BJ (cell line): ENCODE measurements at regions not wholly inside any gene's neighbourhood (a gene's known extent, or its start where the extent isn't known, plus 50 kb on each side); places are given as distances from the start of the nearest gene placed in this dataset.

Source experiments
- CTCF ChIA-PET: fragments of 350-600 bp; formaldehyde crosslinking; extraction: SDS; loops from one replicate; lab custom pipeline; 2021; ENCODE audit warnings: antibody characterized with exemption, inconsistent platforms; lab: Yijun Ruan, JAX
- POLR2A ChIA-PET: fragments of 300-600 bp; sonication (Branson Sonifier 250); formaldehyde crosslinking; extraction: SDS; loops from one replicate; lab custom pipeline; 2021; ENCODE audit warnings: antibody characterized with exemption; lab: Charles Lee
- DNase-seq: peaks from one replicate; pipeline ENCODE4 v3.0.0-alpha.2; 2011; ENCODE audit warnings: low read depth
- H3K27me3 ChIP-seq: 2 replicates; pipeline ENCODE4 v1.6.0; 2011; ENCODE audit warnings: low read length; ENCODE audit not compliant: control insufficient read depth, insufficient read depth
- H3K36me3 ChIP-seq: 2 replicates; pipeline ENCODE4 v1.5.1; 2011; ENCODE audit warnings: low read length; ENCODE audit not compliant: control insufficient read depth, insufficient read depth
- H3K4me3 ChIP-seq: 2 replicates; pipeline ENCODE4 v1.5.1; 2011; ENCODE audit warnings: low read depth, mild to moderate bottlenecking, control low read depth, low read length
- TF ChIP-seq, protein P1 (sequence below): IDR thresholded peaks from 2 replicates; pipeline ENCODE4 v1.5.1; 2011; ENCODE audit warnings: low read depth, mild to moderate bottlenecking, control low read depth, inconsistent platforms, low read length, moderate library complexity; ENCODE audit not compliant: insufficient read depth

DNA sequence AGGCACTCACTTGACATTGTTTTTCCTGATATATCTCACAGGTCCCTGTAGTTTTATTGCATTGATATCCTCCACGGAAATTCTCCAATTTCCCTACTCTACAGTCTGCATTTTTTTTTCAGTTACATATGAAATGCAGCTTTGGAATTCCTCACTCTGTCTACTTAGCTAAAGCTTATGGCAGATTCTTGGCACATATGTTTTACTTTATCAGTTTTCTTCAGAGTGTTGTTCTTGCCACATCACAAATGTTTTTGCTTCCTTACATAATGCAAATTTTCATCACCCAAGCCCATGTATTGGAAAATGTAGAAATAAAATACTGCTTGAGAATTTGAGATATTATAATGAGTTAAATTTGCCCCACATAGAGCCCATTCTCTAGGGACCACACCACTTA lies 1895.1 kb downstream of the MRPL39 start:
- H3K27me3 ChIP-seq: no peaks in the 10 kb centered on the region
- H3K4me3 ChIP-seq: no peak overlapping the region
- ChIA-PET POLR2A (no interaction called here), CTCF (no interaction called here)
- H3K36me3 ChIP-seq: no peaks in the 10 kb centered on the region
- TF ChIP-seq, protein P1, sequence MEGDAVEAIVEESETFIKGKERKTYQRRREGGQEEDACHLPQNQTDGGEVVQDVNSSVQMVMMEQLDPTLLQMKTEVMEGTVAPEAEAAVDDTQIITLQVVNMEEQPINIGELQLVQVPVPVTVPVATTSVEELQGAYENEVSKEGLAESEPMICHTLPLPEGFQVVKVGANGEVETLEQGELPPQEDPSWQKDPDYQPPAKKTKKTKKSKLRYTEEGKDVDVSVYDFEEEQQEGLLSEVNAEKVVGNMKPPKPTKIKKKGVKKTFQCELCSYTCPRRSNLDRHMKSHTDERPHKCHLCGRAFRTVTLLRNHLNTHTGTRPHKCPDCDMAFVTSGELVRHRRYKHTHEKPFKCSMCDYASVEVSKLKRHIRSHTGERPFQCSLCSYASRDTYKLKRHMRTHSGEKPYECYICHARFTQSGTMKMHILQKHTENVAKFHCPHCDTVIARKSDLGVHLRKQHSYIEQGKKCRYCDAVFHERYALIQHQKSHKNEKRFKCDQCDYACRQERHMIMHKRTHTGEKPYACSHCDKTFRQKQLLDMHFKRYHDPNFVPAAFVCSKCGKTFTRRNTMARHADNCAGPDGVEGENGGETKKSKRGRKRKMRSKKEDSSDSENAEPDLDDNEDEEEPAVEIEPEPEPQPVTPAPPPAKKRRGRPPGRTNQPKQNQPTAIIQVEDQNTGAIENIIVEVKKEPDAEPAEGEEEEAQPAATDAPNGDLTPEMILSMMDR: no peak
- DNase-seq: no peak

DNA sequence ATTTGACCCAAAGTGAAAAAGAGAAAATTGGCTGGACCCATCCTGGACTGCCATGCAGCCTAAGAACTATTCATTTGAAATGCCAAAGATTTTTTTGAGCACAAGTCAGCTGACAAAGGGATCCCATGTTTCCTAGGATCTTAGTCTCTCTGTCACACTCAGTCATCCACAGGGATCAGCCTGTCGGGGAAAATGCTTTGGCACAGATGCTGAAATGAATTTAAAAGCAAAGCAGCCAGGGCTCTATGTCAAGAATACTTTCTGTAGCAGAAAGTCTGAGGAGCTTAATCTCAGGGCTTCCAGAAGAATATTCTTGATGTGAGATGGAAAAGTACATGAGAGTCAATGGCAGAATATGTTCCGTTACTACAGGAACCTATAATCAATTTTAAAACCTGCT lies 1900.8 kb downstream of the MRPL39 start:
- no peak for DNase-seq
- TF ChIP-seq, protein P1: no peak
- Histone ChIP-seq H3K27me3 (no peaks in the 10 kb centered on the region), H3K36me3 (no peaks in the 10 kb centered on the region), H3K4me3 (no peak overlapping the region)
- CTCF ChIA-PET: no interaction called here
- POLR2A ChIA-PET: no interaction called here

DNA sequence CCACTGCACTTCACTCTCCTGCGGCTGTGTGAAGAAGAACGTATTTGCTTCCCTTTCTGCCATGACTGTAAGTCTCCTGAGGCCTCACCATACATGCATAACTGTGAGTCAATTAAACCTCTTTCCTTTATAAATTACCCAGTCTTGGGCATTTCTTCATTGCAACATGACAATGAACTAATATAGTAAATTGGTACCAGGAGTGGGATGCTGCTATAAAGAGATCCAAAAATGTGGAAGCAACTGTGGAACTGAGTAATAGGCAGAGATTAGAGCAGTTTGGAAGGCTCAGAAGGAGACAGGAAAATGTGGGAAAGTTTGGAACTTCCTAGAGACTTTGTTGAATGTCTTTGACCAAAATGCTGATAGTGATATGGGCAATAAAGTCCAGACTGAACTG lies 1907.9 kb downstream of the MRPL39 start:
- H3K27me3 ChIP-seq: no peaks in the 10 kb centered on the region
- ChIA-PET CTCF (no interaction called here), POLR2A (no interaction called here)
- H3K36me3 ChIP-seq: no peaks in the 10 kb centered on the region
- H3K4me3 ChIP-seq: no peak overlapping the region
- no peak for DNase-seq
- TF ChIP-seq, protein P1: no peak

DNA sequence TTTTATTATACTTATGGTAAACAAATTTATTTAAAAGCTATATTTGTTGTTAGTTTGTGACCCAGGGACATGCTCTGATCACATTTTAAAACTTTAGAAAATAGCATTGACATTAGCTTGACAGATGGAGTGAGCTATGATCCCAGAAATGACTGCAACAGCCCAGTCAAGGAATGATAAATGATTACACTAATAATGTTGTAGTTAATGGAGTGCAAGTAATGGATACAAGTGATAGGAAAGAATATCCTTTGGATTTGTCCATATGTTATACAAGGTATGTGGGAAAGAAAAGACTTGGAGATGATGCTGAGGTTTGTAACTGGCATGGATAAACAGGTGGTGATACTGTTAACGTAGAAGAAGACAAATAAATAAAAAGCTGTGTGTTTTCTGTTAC lies 1908.7 kb downstream of the MRPL39 start:
- no peak for DNase-seq
- TF ChIP-seq, protein P1: no peak
- no peaks in the 10 kb centered on the region for H3K36me3 ChIP-seq
- no peak overlapping the region for H3K4me3 ChIP-seq
- POLR2A ChIA-PET: no interaction called here
- no peaks in the 10 kb centered on the region for H3K27me3 ChIP-seq
- CTCF ChIA-PET: no interaction called here

- H3K4me3 ChIP-seq: no peak overlapping the region
- POLR2A ChIA-PET: no interaction called here
- CTCF ChIA-PET: no interaction called here
- TF ChIP-seq, protein P1: no peak
- DNase-seq: no peak
- H3K27me3 ChIP-seq: no peaks in the 10 kb centered on the region
- no peaks in the 10 kb centered on the region for H3K36me3 ChIP-seq
Measured at GRCh38 chr21:23695443-23695842, 1911.8 kb downstream of the MRPL39 start.
